ENCODE measurements at regions not wholly inside any gene's neighbourhood (a gene's known extent, or its start where the extent isn't known, plus 50 kb on each side); places are given as distances from the start of the nearest gene placed in this dataset.

- no peak for TF ChIP-seq CTCF (conservative IDR thresholded peaks at IDR 0.05 in 1 of 2, IDR thresholded peaks at IDR 0.05 in 1 of 2; ENCODE audit: low read depth in 1 of 2, low read length in 2 of 2)
- TF ChIP-seq EZH2 (IDR thresholded peaks at IDR 0.05; ENCODE audit: low read length, missing control alignments) = no peak
These were observed 150.8 kb downstream of the OR2B2 start for GRCh38 chr6:27761391-27761790.
